ENCODE measurements at regions not wholly inside any gene's neighbourhood (a gene's known extent, or its start where the extent isn't known, plus 50 kb on each side); places are given as distances from the start of the nearest gene placed in this dataset.
"Not testable (repeated sequence)": the region's sequence is repeated elsewhere in the genome, so short reads cannot be mapped to it uniquely, and the experiment has no call there.

GRCh38 chr6:114940181-114940580 lies 597.4 kb upstream of the HS3ST5 start:
- DNase-seq (ENCODE audit: low read depth) = no peak

- no peak for DNase-seq (ENCODE audit: low read depth)
Observed at GRCh38 chr6:114939630-114940029, 596.8 kb upstream of the HS3ST5 start.

GRCh38 chr6:114936080-114936479 lies 593.3 kb upstream of the HS3ST5 start:
- no peak for DNase-seq (ENCODE audit: low read depth)

- no peak for DNase-seq (ENCODE audit: low read depth)
Observed at GRCh38 chr6:114934079-114934478, 591.3 kb upstream of the HS3ST5 start.

GRCh38 chr6:114928731-114929130 lies 585.9 kb upstream of the HS3ST5 start:
- not testable (repeated sequence) for DNase-seq (ENCODE audit: low read depth)

GRCh38 chr6:114906096-114906495 lies 563.3 kb upstream of the HS3ST5 start:
- no peak for DNase-seq (ENCODE audit: low read depth)

- DNase-seq (ENCODE audit: low read depth) = no peak
Observed at GRCh38 chr6:114897536-114897935, 554.7 kb upstream of the HS3ST5 start.

- DNase-seq (ENCODE audit: low read depth) = no peak
Observed at GRCh38 chr6:114892211-114892610, 549.4 kb upstream of the HS3ST5 start.

- DNase-seq (ENCODE audit: low read depth) = no peak
Observed at GRCh38 chr6:114888241-114888640, 545.4 kb upstream of the HS3ST5 start.

GRCh38 chr6:114886670-114887436 lies 544.0 kb upstream of the HS3ST5 start:
- DNase-seq (ENCODE audit: low read depth) = no peak

- DNase-seq (ENCODE audit: low read depth) = no peak
Observed at GRCh38 chr6:114879693-114880092, 536.9 kb upstream of the HS3ST5 start.

GRCh38 chr6:114878091-114878490 lies 535.3 kb upstream of the HS3ST5 start:
- no peak for DNase-seq (ENCODE audit: low read depth)

- DNase-seq (ENCODE audit: low read depth) = no peak
Observed at GRCh38 chr6:114874410-114874809, 531.6 kb upstream of the HS3ST5 start.

- not testable (repeated sequence) for DNase-seq (ENCODE audit: low read depth)
Observed at GRCh38 chr6:114865506-114865905, 522.7 kb upstream of the HS3ST5 start.

GRCh38 chr6:114863610-114864009 lies 520.8 kb upstream of the HS3ST5 start:
- no peak for DNase-seq (ENCODE audit: low read depth)

- DNase-seq (ENCODE audit: low read depth) = no peak
Observed at GRCh38 chr6:114862819-114863218, 520.0 kb upstream of the HS3ST5 start.

- DNase-seq (ENCODE audit: low read depth) = no peak
Observed at GRCh38 chr6:114862064-114862463, 519.2 kb upstream of the HS3ST5 start.

- DNase-seq (ENCODE audit: low read depth) = no peak
Observed at GRCh38 chr6:114844359-114844758, 501.5 kb upstream of the HS3ST5 start.

GRCh38 chr6:114839019-114839418 lies 496.2 kb upstream of the HS3ST5 start:
- no peak for DNase-seq (ENCODE audit: low read depth)

GRCh38 chr6:114833211-114833610 lies 490.4 kb upstream of the HS3ST5 start:
- no peak for DNase-seq (ENCODE audit: low read depth)

- no peak for DNase-seq (ENCODE audit: low read depth)
Observed at GRCh38 chr6:114830515-114830914, 487.7 kb upstream of the HS3ST5 start.

GRCh38 chr6:114827135-114827534 lies 484.3 kb upstream of the HS3ST5 start:
- no peak for DNase-seq (ENCODE audit: low read depth)

- DNase-seq (ENCODE audit: low read depth) = no peak
Observed at GRCh38 chr6:114824409-114824808, 481.6 kb upstream of the HS3ST5 start.

GRCh38 chr6:114816678-114817077 lies 473.9 kb upstream of the HS3ST5 start:
- DNase-seq (ENCODE audit: low read depth) = no peak
